HuH-7.5 (cell line): ENCODE measurements at regions not wholly inside any gene's neighbourhood (a gene's known extent, or its start where the extent isn't known, plus 50 kb on each side); places are given as distances from the start of the nearest gene placed in this dataset.

Source experiments
- DNase-seq: peaks from one replicate; pipeline ENCODE4 v3.0.0; 2011; ENCODE audit warnings: low spot score

- DNase-seq, result no peak
These were observed 334.9 kb downstream of the SNAPC1 start for GRCh38 chr14:62097072-62097471.

- no peak for DNase-seq
These were observed 335.6 kb downstream of the SNAPC1 start for GRCh38 chr14:62097824-62098223.

GRCh38 chr14:62098357-62098756 lies 336.1 kb downstream of the SNAPC1 start:
- no peak for DNase-seq

- DNase-seq, result no peak
These were observed 336.9 kb downstream of the SNAPC1 start for GRCh38 chr14:62099091-62099490.

- no peak for DNase-seq
These were observed 339.0 kb downstream of the SNAPC1 start for GRCh38 chr14:62101189-62101588.

- no peak for DNase-seq
These were observed 339.6 kb downstream of the SNAPC1 start for GRCh38 chr14:62101673-62102348.

GRCh38 chr14:62102349-62102725 lies 340.1 kb downstream of the SNAPC1 start:
- no peak for DNase-seq

- DNase-seq, result no peak
These were observed 341.2 kb downstream of the SNAPC1 start for GRCh38 chr14:62103464-62103863.

GRCh38 chr14:62110941-62111340 lies 348.7 kb downstream of the SNAPC1 start:
- DNase-seq, result no peak

GRCh38 chr14:62117010-62117750 lies 355.0 kb downstream of the SNAPC1 start:
- DNase-seq, result peak; percentile 5

GRCh38 chr14:62117751-62118105 lies 355.5 kb downstream of the SNAPC1 start:
- DNase-seq, result no peak

- DNase-seq, result no peak
These were observed 356.2 kb downstream of the SNAPC1 start for GRCh38 chr14:62118461-62118860.

GRCh38 chr14:62118871-62119270 lies 356.7 kb downstream of the SNAPC1 start:
- DNase-seq, result no peak

GRCh38 chr14:62123961-62124360 lies 361.7 kb downstream of the SNAPC1 start:
- DNase-seq, result no peak

GRCh38 chr14:62125793-62126192 lies 363.6 kb downstream of the SNAPC1 start:
- no peak for DNase-seq

GRCh38 chr14:62126879-62127478 lies 364.8 kb downstream of the SNAPC1 start:
- peak; percentile 34 for DNase-seq

- no peak for DNase-seq
These were observed 368.2 kb downstream of the SNAPC1 start for GRCh38 chr14:62130441-62130840.

- no peak for DNase-seq
These were observed 371.7 kb downstream of the SNAPC1 start for GRCh38 chr14:62133776-62134550.

- no peak for DNase-seq
These were observed 376.4 kb downstream of the SNAPC1 start for GRCh38 chr14:62138593-62138992.

GRCh38 chr14:62141139-62141538 lies 378.9 kb downstream of the SNAPC1 start:
- DNase-seq, result no peak

- DNase-seq, result no peak
These were observed 381.0 kb downstream of the SNAPC1 start for GRCh38 chr14:62143245-62143644.

GRCh38 chr14:62144863-62145262 lies 382.6 kb downstream of the SNAPC1 start:
- DNase-seq, result no peak

GRCh38 chr14:62146030-62146429 lies 383.8 kb downstream of the SNAPC1 start:
- DNase-seq, result no peak
